ENCODE measurements at regions not wholly inside any gene's neighbourhood (a gene's known extent, or its start where the extent isn't known, plus 50 kb on each side); places are given as distances from the start of the nearest gene placed in this dataset.

DNA sequence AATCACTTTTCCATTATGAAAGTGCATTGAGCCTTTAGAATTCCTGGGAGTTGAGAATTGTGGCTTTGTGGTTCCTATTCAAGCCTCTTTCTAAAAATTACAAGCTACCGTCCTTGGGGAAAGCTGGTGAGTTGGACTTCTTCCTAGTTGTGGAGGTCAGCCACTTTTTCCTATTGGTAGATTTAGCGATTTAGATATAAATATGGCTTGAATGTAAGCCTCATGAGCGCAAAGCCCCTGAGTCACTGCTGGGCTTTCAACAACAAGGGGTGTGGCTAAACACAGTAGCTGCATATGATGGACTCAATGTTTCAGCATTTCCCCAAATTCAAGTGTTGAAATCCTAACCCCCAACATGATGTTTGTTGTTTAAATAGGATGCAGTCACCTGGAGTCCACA, 150.0 kb upstream of the IGFBP3 start:
- H2BK20ac ChIP-seq (ENCODE audit: low read length) = no peak overlapping the region
- H2AK5ac ChIP-seq (ENCODE audit: low read depth, low read length) = no peak overlapping the region
- H2BK120ac ChIP-seq (replicated peaks; ENCODE audit: low read depth, low read length) = no peak overlapping the region
- H2BK12ac ChIP-seq (ENCODE audit: low read depth, low read length) = no peak overlapping the region
- H3K79me1 ChIP-seq (ENCODE audit: low read depth, low read length) = no peaks in the 10 kb centered on the region
- no peak overlapping the region for H3K56ac ChIP-seq (replicated peaks; ENCODE audit: insufficient read length, low read depth, low read length)
- no peak overlapping the region for H2AFZ ChIP-seq (ENCODE audit: low read length)
- no peaks in the 10 kb centered on the region for H3K23me2 ChIP-seq (ENCODE audit: low read depth, low read length)
- no peak overlapping the region for H3K9ac ChIP-seq (replicated peaks in 1 of 4; ENCODE audit: extremely low read depth in 1 of 4, low read depth in 3 of 4, low read length in 3 of 4)
- H4K20me1 ChIP-seq (replicated peaks in 1 of 2; ENCODE audit: control insufficient read depth in 1 of 2, insufficient read depth in 2 of 2, low read length in 2 of 2) = no peaks in the 10 kb centered on the region
- H3K4me2 ChIP-seq (ENCODE audit: insufficient read depth in 1 of 2, low read depth in 2 of 2, low read length in 2 of 2) = no peak overlapping the region
- no peak overlapping the region for H2BK5ac ChIP-seq (ENCODE audit: low read depth, low read length)
- no peaks in the 10 kb centered on the region for H3K36me3 ChIP-seq (ENCODE audit: control insufficient read depth in 2 of 4, insufficient read depth in 4 of 4, low read length in 3 of 4)
- H2BK15ac ChIP-seq (ENCODE audit: low read length) = no peak overlapping the region
- no peak overlapping the region for H3K23ac ChIP-seq (ENCODE audit: insufficient read length)
- TF ChIP-seq CHD1 (IDR thresholded peaks at IDR 0.05; ENCODE audit: low read depth, low read length) (no peak), CBX5 (IDR thresholded peaks at IDR 0.05; ENCODE audit: low read depth, low read length) (no peak), HDAC6 (IDR thresholded peaks at IDR 0.05; ENCODE audit: low read depth, low read length) (no peak), SIN3A (conservative IDR thresholded peaks at IDR 0.05 in 1 of 2, IDR thresholded peaks at IDR 0.05 in 1 of 2; ENCODE audit: low read depth in 1 of 2, low read length in 2 of 2) (no peak), KDM5A (IDR thresholded peaks at IDR 0.05; ENCODE audit: low read length) (no peak), TBP (IDR thresholded peaks at IDR 0.05; ENCODE audit: low read depth, low read length) (no peak)
- H3K18ac ChIP-seq (ENCODE audit: extremely low read depth, low read length) = no peak overlapping the region
- no peaks in the 10 kb centered on the region for H3K4me1 ChIP-seq (replicated peaks in 1 of 4; ENCODE audit: control insufficient read depth in 3 of 4, insufficient read depth in 4 of 4, low read length in 3 of 4)
- H3K9me3 ChIP-seq (ENCODE audit: insufficient read depth in 2 of 2, low read depth in 1 of 2, low read length in 1 of 2) = no peaks in the 10 kb centered on the region
- H4K8ac ChIP-seq (ENCODE audit: extremely low read depth, insufficient read depth, low read length) = no peak overlapping the region
- no peak overlapping the region for H4K91ac ChIP-seq (replicated peaks; ENCODE audit: insufficient read length, low read length)
- DNase-seq (ENCODE audit: low read depth in 1 of 2, low spot score in 2 of 2) (no peak), FAIRE-seq (no peak)
- CTCF ChIA-PET (ENCODE audit: partially characterized antibody) = interaction anchor here (1.1 to 1.8 kb wide), 2 partner anchors 8 to 148 kb away, joined by 3 to 9 read pairs; no protein-coding TSS in a partner anchor
- no peak overlapping the region for H4K5ac ChIP-seq (ENCODE audit: insufficient read length, low read depth, low read length)
- 96% methylated on average over 3 of the region's 3 CpGs; no CpG with 5 or more reads in 1 of the 2 experiments for WGBS, 2 experiments (ENCODE audit: extremely low coverage in 1 of 2, insufficient coverage in 1 of 2, insufficient read length in 1 of 2, insufficient replicate concordance in 2 of 2, low coverage in 1 of 2, low lambda C conversion rate in 2 of 2, missing lambda C conversion rate in 1 of 2)
- H3K4ac ChIP-seq (replicated peaks; ENCODE audit: insufficient read length, low read depth, low read length) = no peak overlapping the region
- H3K27ac ChIP-seq (ENCODE audit: low read depth, low read length) = no peak overlapping the region
- H3K14ac ChIP-seq (ENCODE audit: insufficient read length) = no peak overlapping the region
- no peaks in the 10 kb centered on the region for H3K27me3 ChIP-seq (replicated peaks in 1 of 4; ENCODE audit: control insufficient read depth in 3 of 4, extremely low read depth in 1 of 4, insufficient read depth in 3 of 4, low read length in 3 of 4)
- H3K79me2 ChIP-seq (ENCODE audit: control insufficient read depth in 1 of 2, insufficient read depth in 2 of 2, low read length in 2 of 2) = no peaks in the 10 kb centered on the region
- H3K4me3 ChIP-seq (ENCODE audit: extremely low read depth in 1 of 4, insufficient read depth in 2 of 4, low read depth in 3 of 4, low read length in 4 of 4) = no peak overlapping the region
- POLR2A ChIA-PET (ENCODE audit: partially characterized antibody) = no interaction called here

Measured in H1 (cell line).